ENCODE measurements at regions not wholly inside any gene's neighbourhood (a gene's known extent, or its start where the extent isn't known, plus 50 kb on each side); places are given as distances from the start of the nearest gene placed in this dataset.
"Not testable (repeated sequence)": the region's sequence is repeated elsewhere in the genome, so short reads cannot be mapped to it uniquely, and the experiment has no call there.

DNA sequence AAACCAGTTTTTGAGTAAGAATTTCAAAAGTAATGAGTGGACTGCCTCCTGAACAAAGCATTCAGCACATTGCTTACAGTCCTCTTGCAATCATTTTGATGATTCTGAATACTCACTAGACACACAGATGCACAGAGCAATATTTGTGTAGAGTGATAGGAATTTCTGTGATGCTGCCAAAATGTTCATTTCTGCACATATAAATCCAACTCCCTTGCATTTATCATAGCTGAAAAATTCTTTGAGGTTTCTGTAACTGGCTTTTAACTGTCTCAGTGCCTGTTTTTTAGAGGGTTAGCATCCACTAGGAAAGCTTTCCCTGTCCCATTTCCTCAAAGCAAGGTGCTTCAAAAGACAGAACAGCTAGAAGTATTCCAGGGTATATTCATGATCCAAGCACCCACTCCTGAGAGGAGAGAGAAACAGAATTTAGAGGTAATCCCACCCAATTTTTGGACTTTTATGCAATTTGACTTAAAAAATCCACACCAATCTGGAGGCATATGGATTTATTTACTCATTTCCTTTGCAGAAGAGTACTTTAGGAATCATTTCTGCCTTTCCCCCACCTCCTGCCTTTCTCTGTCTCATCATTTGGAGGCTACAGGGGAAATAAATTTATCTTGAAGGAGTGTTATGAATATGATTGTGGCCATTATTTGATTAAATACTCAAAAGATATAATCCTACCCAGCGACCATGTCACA lies 234.5 kb upstream of the SLIT2 start:
- TF ChIP-seq POLR2A (IDR thresholded peaks at IDR 0.05) = no peak
- no peak for TF ChIP-seq EP300 (IDR thresholded peaks at IDR 0.05)
- TF ChIP-seq, protein P1, sequence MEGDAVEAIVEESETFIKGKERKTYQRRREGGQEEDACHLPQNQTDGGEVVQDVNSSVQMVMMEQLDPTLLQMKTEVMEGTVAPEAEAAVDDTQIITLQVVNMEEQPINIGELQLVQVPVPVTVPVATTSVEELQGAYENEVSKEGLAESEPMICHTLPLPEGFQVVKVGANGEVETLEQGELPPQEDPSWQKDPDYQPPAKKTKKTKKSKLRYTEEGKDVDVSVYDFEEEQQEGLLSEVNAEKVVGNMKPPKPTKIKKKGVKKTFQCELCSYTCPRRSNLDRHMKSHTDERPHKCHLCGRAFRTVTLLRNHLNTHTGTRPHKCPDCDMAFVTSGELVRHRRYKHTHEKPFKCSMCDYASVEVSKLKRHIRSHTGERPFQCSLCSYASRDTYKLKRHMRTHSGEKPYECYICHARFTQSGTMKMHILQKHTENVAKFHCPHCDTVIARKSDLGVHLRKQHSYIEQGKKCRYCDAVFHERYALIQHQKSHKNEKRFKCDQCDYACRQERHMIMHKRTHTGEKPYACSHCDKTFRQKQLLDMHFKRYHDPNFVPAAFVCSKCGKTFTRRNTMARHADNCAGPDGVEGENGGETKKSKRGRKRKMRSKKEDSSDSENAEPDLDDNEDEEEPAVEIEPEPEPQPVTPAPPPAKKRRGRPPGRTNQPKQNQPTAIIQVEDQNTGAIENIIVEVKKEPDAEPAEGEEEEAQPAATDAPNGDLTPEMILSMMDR (IDR thresholded peaks at IDR 0.05) = no peak
- H3K27me3 ChIP-seq = no peaks in the 10 kb centered on the region
- intact Hi-C loops (cut with DNase I) = no loop called here
- no peaks in the 10 kb centered on the region for H3K9me3 ChIP-seq
- no peak overlapping the region for H3K27ac ChIP-seq
- no peaks in the 10 kb centered on the region for H3K4me1 ChIP-seq (ENCODE audit: insufficient read depth)
- H3K36me3 ChIP-seq = no peaks in the 10 kb centered on the region
- no peak overlapping the region for H3K4me3 ChIP-seq
- WGBS, 3 donors = 2 to 15% (median 4%) methylated on average over 1 of the region's 1 CpG
- DNase-seq = no peak

DNA sequence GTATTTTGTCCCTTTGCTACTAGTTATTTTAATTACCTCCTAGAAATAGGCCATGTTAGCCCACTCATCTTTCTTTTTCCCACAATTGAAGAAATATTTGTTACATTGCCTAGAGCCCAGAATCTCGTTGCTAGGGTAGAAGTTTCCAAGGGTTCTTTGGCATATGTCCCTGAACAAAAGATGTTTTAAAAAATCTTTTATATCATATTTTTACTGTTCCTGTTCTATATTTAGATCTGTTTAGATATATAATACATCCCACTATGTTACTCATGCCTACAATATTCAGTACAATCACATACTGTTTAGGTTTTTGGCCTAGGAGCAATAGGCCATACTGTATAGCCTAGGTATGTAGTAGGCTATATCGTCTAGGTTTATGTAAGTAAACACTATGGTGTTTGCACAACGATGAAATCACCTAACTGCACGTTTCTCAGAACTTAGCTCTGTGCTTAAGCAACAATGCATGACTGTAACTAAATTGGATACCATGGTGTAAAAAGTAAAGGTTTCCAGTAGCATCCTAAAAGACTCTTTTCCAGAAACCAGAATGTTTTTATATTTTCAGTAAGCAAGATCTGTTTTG lies 236.0 kb upstream of the SLIT2 start:
- no peaks in the 10 kb centered on the region for H3K36me3 ChIP-seq
- no peak for DNase-seq
- no peaks in the 10 kb centered on the region for H3K27me3 ChIP-seq
- no peak overlapping the region for H3K27ac ChIP-seq
- no peaks in the 10 kb centered on the region for H3K9me3 ChIP-seq
- WGBS, 3 donors = 63 to 70% (median 67%) methylated on average over 4 of the region's 4 CpGs
- H3K4me1 ChIP-seq (ENCODE audit: insufficient read depth) = no peaks in the 10 kb centered on the region
- no peak overlapping the region for H3K4me3 ChIP-seq
- intact Hi-C loops (cut with DNase I) = no loop called here
- no peak for TF ChIP-seq POLR2A (IDR thresholded peaks at IDR 0.05)
- TF ChIP-seq, protein P1 (IDR thresholded peaks at IDR 0.05) = no peak
- TF ChIP-seq EP300 (IDR thresholded peaks at IDR 0.05) = no peak

DNA sequence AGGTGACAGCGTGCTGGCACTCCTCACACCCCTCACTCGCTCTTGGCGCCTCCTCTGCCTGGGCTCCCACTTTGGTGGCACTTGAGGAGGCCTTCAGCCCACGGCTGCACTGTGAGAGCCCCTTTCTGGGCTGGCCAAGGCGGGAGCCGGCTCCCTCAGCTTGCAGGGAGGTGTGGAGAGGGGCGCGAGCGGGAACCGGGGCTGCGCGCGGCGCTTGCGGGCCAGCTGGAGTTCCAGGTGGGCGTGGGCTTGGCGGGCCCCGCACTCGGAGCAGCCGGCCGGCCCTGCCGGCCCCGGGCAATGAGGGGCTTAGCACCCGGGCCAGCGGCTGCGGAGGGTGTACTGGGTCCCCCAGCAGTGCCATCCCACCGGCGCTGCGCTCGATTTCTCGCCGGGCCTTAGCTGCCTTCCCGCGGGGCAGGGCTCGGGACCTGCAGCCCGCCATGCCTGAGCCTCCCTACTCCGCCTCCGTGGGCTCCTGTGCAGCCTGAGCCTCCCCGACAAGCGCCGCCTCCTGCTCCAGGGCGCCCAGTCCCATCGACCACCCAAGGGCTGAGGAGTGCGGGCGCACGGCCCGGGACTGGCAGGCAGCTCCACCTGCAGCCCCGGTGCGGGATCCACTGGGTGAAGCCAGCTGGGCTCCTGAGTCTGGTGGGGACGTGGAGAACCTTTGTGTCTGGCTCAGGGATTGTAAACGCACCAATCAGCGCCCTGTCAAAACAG lies 247.7 kb upstream of the SLIT2 start:
- intact Hi-C loops (cut with DNase I) = not testable (repeated sequence)

DNA sequence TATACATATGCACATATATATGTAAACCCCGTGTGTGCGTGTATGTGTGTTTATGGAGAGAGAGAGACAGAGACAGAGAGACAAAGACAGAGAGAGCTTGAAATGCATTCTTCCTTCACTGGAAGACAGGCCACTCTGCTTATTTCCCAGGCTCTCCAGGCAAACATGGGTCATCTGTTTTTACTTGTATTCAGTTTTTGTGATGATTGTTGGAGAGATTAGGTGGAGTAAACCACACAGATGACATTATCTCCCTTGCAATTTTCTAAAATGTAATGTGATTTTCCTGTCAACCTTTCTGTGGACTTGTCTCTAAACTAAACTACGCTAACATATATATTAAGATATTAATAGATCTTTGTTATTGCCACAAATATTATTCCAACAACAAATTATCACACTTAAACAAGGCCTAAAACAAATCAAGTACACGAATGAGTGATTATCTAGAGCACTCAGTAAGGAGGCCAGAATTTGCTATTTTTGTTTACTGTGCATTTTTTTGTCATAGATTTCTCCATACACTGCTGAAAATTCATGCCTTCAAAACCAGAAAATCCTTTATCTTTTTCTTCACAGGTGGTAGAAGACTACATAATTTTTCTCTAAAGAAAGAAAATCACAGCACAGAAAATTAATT lies 251.8 kb upstream of the SLIT2 start:
- Histone ChIP-seq H3K4me1 (ENCODE audit: insufficient read depth) (no peaks in the 10 kb centered on the region), H3K4me3 (no peak overlapping the region), H3K9me3 (no peaks in the 10 kb centered on the region), H3K27me3 (no peaks in the 10 kb centered on the region), H3K36me3 (no peaks in the 10 kb centered on the region), H3K27ac (no peak overlapping the region)
- intact Hi-C loops (cut with DNase I) = no loop called here
- WGBS, 3 donors = 70 to 77% (median 73%) methylated on average over 4 of the region's 4 CpGs
- DNase-seq = no peak
- TF ChIP-seq POLR2A (IDR thresholded peaks at IDR 0.05) (no peak), EP300 (IDR thresholded peaks at IDR 0.05) (no peak)

More for the DNA sequence above, 247.7 kb upstream of the SLIT2 start:
- not testable (repeated sequence) for H3K4me1 ChIP-seq (ENCODE audit: insufficient read depth); DNase-seq; H3K4me3 ChIP-seq; H3K9me3 ChIP-seq; H3K36me3 ChIP-seq; H3K27me3 ChIP-seq; H3K27ac ChIP-seq
- 82 to 91% (median 89%) methylated on average over 45 to 52 of the region's 52 CpGs for WGBS, 3 donors

DNA sequence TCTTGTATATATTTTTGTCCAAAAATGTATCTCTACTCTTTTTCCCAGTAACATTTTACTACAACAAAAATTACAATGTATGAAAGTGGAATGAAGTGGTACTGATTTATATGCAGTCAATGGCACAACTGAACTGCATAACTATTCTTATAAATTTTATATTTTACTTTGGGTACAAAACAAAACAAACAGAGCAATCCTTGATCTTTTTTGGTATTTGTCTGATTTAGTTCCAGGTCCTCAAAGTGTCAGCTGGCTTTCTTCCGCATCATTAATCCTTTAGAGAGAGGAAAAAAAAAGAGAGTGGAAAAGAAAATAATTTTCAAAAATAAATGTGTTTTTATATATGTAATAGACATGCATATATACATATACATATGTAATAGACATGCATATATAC lies 252.4 kb upstream of the SLIT2 start:
- H3K4me3 ChIP-seq = no peak overlapping the region
- H3K9me3 ChIP-seq = no peaks in the 10 kb centered on the region
- H3K4me1 ChIP-seq (ENCODE audit: insufficient read depth) = no peaks in the 10 kb centered on the region
- no peak for TF ChIP-seq EP300 (IDR thresholded peaks at IDR 0.05)
- TF ChIP-seq POLR2A (IDR thresholded peaks at IDR 0.05) = no peak
- TF ChIP-seq, protein P1 (IDR thresholded peaks at IDR 0.05) = no peak
- H3K27me3 ChIP-seq = no peaks in the 10 kb centered on the region
- no peak overlapping the region for H3K27ac ChIP-seq
- DNase-seq = no peak
- 85 to 89% (median 87%) methylated on average over 1 of the region's 1 CpG for WGBS, 3 donors
- intact Hi-C loops (cut with DNase I) = no loop called here
- no peaks in the 10 kb centered on the region for H3K36me3 ChIP-seq
